ENCODE measurements at regions not wholly inside any gene's neighbourhood (a gene's known extent, or its start where the extent isn't known, plus 50 kb on each side); places are given as distances from the start of the nearest gene placed in this dataset.

DNA sequence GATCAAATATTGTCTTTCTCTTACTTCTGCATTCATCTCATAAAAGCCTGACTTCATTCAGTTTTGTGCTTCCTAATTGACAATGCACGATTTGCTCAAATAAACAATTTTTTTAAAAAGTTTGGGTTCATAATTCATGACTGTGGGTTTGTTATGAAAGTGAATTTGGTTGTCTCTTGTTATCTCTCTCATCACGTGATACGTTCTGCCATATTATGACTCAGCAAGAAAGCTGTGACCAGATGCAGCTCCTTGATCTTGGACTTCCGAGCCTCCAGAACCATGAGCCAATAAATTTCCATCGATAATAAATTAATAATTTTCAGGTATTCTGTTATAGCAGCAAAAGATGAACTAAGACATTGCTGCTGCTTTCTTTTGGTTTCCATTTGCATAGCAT is 156.5 kb upstream of the LRATD1 start:
- no peak for DNase-seq (ENCODE audit: low spot score)
- in situ Hi-C loops (cut with MboI; ENCODE audit: low sequenced_read_pairs, unreplicated experiment) = no loop called here
- TF ChIP-seq, protein P1, sequence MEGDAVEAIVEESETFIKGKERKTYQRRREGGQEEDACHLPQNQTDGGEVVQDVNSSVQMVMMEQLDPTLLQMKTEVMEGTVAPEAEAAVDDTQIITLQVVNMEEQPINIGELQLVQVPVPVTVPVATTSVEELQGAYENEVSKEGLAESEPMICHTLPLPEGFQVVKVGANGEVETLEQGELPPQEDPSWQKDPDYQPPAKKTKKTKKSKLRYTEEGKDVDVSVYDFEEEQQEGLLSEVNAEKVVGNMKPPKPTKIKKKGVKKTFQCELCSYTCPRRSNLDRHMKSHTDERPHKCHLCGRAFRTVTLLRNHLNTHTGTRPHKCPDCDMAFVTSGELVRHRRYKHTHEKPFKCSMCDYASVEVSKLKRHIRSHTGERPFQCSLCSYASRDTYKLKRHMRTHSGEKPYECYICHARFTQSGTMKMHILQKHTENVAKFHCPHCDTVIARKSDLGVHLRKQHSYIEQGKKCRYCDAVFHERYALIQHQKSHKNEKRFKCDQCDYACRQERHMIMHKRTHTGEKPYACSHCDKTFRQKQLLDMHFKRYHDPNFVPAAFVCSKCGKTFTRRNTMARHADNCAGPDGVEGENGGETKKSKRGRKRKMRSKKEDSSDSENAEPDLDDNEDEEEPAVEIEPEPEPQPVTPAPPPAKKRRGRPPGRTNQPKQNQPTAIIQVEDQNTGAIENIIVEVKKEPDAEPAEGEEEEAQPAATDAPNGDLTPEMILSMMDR (IDR thresholded peaks at IDR 0.05; ENCODE audit: borderline replicate concordance, control extremely low read depth, extremely low read depth, insufficient read depth, missing control alignments) = no peak

DNA sequence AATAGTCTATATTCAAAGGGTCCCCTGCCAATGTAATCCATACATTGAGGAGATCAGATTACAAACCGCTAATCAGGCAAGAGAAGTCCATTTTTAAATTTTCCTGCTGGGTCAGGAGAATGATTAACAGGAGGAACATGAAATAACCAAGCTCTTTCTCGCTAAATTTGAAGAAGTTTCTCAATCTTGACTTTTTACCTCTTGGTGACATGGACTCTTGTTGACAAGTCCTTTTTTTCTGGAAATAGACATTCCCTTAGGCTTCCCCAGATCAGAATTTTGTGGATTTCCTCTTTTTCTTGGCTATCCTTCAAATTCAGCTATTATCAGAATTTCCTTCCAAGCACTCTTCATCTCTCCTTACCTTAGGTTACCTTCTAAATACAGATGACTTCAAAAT is 153.0 kb upstream of the LRATD1 start:
- in situ Hi-C loops (cut with MboI; ENCODE audit: low sequenced_read_pairs, unreplicated experiment) = no loop called here
- TF ChIP-seq, protein P1 (IDR thresholded peaks at IDR 0.05; ENCODE audit: borderline replicate concordance, control extremely low read depth, extremely low read depth, insufficient read depth, missing control alignments) = no peak
- no peak for DNase-seq (ENCODE audit: low spot score)

DNA sequence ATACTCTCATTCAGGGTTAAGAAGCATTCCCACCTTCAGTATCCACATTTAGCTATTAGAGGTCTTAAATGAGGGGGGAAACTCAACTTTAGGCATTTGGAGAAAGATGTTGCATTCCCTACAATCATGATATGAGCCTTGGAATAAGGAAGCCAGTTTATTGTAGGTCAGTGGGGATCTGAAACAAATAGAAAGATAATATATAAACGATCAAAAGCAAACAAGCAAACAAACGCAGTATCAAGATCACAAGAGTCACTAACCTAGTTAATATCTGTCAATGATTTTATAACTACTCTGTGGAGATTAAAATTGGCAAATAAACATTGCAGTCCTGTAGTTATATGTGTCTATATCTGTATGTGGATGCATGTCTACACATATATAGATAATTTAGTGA is 152.4 kb upstream of the LRATD1 start:
- TF ChIP-seq, protein P1 (IDR thresholded peaks at IDR 0.05; ENCODE audit: borderline replicate concordance, control extremely low read depth, extremely low read depth, insufficient read depth, missing control alignments) = no peak
- in situ Hi-C loops (cut with MboI; ENCODE audit: low sequenced_read_pairs, unreplicated experiment) = no loop called here
- no peak for DNase-seq (ENCODE audit: low spot score)

DNA sequence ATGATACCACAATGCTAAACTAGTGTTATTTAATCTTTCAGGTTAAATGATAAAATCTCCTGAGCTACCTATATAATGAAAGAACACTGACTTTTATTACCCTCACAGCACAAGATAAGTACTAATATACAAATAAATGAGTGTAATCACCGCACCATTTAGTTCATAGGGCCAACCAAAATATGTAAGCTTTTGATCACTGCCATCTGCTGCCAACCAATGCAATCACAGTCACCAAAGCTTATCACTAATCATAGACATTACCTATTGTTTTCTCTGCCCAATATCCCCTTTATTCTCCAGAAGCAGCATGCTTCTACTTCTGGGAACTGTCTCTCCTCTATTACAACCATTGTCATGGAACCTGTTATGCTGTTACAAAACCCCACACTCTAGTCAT is 151.6 kb upstream of the LRATD1 start:
- no peak for DNase-seq (ENCODE audit: low spot score)
- in situ Hi-C loops (cut with MboI; ENCODE audit: low sequenced_read_pairs, unreplicated experiment) = no loop called here
- TF ChIP-seq, protein P1 (IDR thresholded peaks at IDR 0.05; ENCODE audit: borderline replicate concordance, control extremely low read depth, extremely low read depth, insufficient read depth, missing control alignments) = no peak

DNA sequence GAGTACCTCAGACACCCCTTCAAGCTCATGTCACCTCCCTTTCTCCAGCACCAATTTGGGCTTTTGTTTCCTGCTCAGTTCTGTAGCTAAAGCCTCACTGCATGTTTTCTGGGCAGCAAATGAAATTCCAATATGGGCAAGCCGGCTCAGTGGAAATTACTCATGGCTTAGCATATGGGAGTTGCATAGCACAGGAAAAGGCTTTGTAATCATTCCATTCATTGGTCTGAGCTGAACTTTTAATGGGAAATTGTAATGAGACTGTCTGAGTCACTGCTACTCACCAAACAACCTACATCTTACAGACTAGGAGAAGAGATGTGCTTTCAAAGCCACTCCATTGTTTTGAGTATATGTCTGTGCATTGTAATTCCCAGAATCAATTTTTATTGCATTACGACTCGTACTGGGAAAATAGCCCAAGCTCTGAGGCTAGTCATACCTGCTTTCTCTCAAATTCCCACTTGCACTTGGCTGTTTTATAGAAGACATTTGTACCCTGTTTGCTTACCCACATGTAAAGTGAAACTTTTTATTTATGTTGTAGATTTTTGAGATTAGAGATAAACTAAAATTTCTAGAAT is 139.5 kb upstream of the LRATD1 start:
- in situ Hi-C loops (cut with MboI; ENCODE audit: low sequenced_read_pairs, unreplicated experiment) = no loop called here
- TF ChIP-seq, protein P1 (IDR thresholded peaks at IDR 0.05; ENCODE audit: borderline replicate concordance, control extremely low read depth, extremely low read depth, insufficient read depth, missing control alignments) = no peak
- no peak for DNase-seq (ENCODE audit: low spot score)

DNA sequence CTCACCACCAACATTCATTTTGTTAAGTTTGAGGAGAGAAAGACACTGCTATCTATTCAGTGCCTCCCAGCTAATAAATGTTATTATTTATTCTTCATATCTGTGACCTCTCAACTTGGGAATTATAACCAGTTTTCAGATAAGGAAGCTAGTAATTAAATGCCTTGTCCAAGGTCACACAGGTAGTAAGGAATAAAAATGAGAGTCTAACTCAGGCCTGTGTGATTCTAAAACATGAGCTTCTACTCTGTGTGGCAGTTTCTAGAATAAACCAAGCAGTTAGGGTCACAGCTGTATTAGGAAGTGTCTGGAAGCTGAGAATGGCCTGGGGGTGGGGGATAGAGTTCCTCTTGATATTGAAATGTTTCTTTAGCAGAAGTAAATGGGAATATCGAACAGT is 137.8 kb upstream of the LRATD1 start:
- in situ Hi-C loops (cut with MboI; ENCODE audit: low sequenced_read_pairs, unreplicated experiment) = no loop called here
- DNase-seq (ENCODE audit: low spot score) = no peak
- TF ChIP-seq, protein P1 (IDR thresholded peaks at IDR 0.05; ENCODE audit: borderline replicate concordance, control extremely low read depth, extremely low read depth, insufficient read depth, missing control alignments) = no peak
